ENCODE measurements at regions not wholly inside any gene's neighbourhood (a gene's known extent, or its start where the extent isn't known, plus 50 kb on each side); places are given as distances from the start of the nearest gene placed in this dataset.
A peak's percentile ranks its signal among the peaks of the same experiment; 100 is the strongest.

DNA sequence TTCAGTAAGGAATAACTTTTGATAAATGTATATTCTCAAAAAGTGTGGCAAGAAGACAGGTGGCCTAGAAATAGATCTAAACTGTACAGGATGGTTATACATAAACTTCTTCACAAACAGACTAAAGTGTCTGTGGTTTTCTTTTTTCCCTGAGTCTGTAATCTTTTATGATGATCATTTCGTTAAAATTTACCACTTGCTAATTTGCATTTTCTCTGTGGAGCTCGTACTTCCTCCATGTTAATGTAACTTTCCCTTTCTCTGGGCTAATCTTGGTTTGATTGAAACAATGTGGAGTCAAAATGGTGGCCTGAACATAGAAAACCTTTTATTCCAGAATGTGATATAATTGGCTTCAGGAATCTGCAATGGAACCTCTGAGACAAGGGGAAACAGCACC is 166.2 kb downstream of the FTCDNL1 start:
- no peak for DNase-seq
- WGBS (ENCODE audit: insufficient coverage), result no CpG with 5 or more reads among the region's 2 CpGs
- TF ChIP-seq, protein P1, sequence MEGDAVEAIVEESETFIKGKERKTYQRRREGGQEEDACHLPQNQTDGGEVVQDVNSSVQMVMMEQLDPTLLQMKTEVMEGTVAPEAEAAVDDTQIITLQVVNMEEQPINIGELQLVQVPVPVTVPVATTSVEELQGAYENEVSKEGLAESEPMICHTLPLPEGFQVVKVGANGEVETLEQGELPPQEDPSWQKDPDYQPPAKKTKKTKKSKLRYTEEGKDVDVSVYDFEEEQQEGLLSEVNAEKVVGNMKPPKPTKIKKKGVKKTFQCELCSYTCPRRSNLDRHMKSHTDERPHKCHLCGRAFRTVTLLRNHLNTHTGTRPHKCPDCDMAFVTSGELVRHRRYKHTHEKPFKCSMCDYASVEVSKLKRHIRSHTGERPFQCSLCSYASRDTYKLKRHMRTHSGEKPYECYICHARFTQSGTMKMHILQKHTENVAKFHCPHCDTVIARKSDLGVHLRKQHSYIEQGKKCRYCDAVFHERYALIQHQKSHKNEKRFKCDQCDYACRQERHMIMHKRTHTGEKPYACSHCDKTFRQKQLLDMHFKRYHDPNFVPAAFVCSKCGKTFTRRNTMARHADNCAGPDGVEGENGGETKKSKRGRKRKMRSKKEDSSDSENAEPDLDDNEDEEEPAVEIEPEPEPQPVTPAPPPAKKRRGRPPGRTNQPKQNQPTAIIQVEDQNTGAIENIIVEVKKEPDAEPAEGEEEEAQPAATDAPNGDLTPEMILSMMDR (IDR thresholded peaks at IDR 0.05), result no peak
- Mint-ChIP-seq H3K27ac (no peak overlapping the region), H3K4me3 (no peak overlapping the region), H3K4me1 (peaks cover 12% of the 10 kb centered on the region), H3K36me3 (no peaks in the 10 kb centered on the region), H3K27me3 (ENCODE audit: low read depth in 3 of 3) (peaks cover 0 to 2% (median 0%) of the 10 kb centered on the region in 3 donors), H3K9me3 (no peaks in the 10 kb centered on the region)
- H2AFZ ChIP-seq (ENCODE audit: insufficient read depth, low read depth, low read length, poor library complexity, severe bottlenecking), result peak overlapping the region; percentile 39
- intact Hi-C loops (cut with micrococcal nuclease), result no loop called here
- H3K4me1 ChIP-seq (ENCODE audit: control insufficient read depth in 1 of 2, insufficient read depth in 2 of 2, low read length in 2 of 2), result no peaks in the 10 kb centered on the region
- H4K20me1 ChIP-seq (ENCODE audit: insufficient read depth, low read length), result no peaks in the 10 kb centered on the region
- H3K79me2 ChIP-seq (ENCODE audit: insufficient read depth, low read length), result no peaks in the 10 kb centered on the region
- H3K36me3 ChIP-seq (replicated peaks in 1 of 2; ENCODE audit: control insufficient read depth in 1 of 2, insufficient read depth in 2 of 2, low read length in 2 of 2), result no peaks in the 10 kb centered on the region
- no peak overlapping the region for H3K27ac ChIP-seq (ENCODE audit: low read depth in 1 of 2, low read length in 2 of 2)
- no peak overlapping the region for H3K4me2 ChIP-seq (replicated peaks; ENCODE audit: extremely low read depth, low read length, poor library complexity, severe bottlenecking)
- H3K27me3 ChIP-seq (ENCODE audit: control insufficient read depth in 2 of 2, insufficient read depth in 2 of 2, low read length in 2 of 2), result no peaks in the 10 kb centered on the region
- no peaks in the 10 kb centered on the region for H3K9me3 ChIP-seq (replicated peaks in 1 of 2; ENCODE audit: control insufficient read depth in 1 of 2, insufficient read depth in 1 of 2, low read length in 2 of 2)
- H3K9ac ChIP-seq (ENCODE audit: insufficient read depth, low read length, poor library complexity, severe bottlenecking), result no peak overlapping the region
- H3K4me3 ChIP-seq (replicated peaks in 1 of 3; ENCODE audit: low read depth in 2 of 3, low read length in 3 of 3), result no peak overlapping the region

DNA sequence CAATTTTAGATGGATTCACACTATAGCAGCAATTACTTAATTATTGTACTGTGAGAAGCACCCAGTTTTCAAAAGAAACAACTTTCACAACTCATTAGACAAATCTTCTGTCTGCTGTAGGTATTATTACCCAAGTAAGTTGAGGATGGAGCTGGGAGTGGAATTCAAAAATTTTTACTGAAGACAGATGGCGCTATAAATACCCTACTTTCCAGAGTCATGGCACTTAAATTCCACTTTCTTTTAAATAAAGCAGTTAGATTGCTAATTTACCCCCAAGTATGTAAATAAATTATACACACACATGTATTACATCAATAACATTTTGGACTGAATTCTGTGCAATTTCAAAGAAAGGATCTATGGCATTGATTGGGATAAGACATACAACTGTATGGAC is 166.8 kb downstream of the FTCDNL1 start:
- H3K36me3 ChIP-seq (replicated peaks in 1 of 2; ENCODE audit: control insufficient read depth in 1 of 2, insufficient read depth in 2 of 2, low read length in 2 of 2), result no peaks in the 10 kb centered on the region
- no peak overlapping the region for H3K27ac ChIP-seq (ENCODE audit: low read depth in 1 of 2, low read length in 2 of 2)
- no peak for DNase-seq
- peaks cover 0 to 2% (median 1%) of the 10 kb centered on the region in 3 donors for H3K27me3 Mint-ChIP-seq (ENCODE audit: low read depth in 3 of 3)
- no peaks in the 10 kb centered on the region for H4K20me1 ChIP-seq (ENCODE audit: insufficient read depth, low read length)
- intact Hi-C loops (cut with micrococcal nuclease), result no loop called here
- H3K9me3 ChIP-seq (replicated peaks in 1 of 2; ENCODE audit: control insufficient read depth in 1 of 2, insufficient read depth in 1 of 2, low read length in 2 of 2), result no peaks in the 10 kb centered on the region
- no peak overlapping the region for H3K9ac ChIP-seq (ENCODE audit: insufficient read depth, low read length, poor library complexity, severe bottlenecking)
- TF ChIP-seq, protein P1 (IDR thresholded peaks at IDR 0.05), result no peak
- no peaks in the 10 kb centered on the region for H3K4me1 ChIP-seq (ENCODE audit: control insufficient read depth in 1 of 2, insufficient read depth in 2 of 2, low read length in 2 of 2)
- no peaks in the 10 kb centered on the region for H3K27me3 ChIP-seq (ENCODE audit: control insufficient read depth in 2 of 2, insufficient read depth in 2 of 2, low read length in 2 of 2)
- no peak overlapping the region for H3K4me3 ChIP-seq (replicated peaks in 1 of 3; ENCODE audit: low read depth in 2 of 3, low read length in 3 of 3)
- no CpG with 5 or more reads among the region's 1 CpG for WGBS (ENCODE audit: insufficient coverage)
- no peak overlapping the region for H3K4me3 Mint-ChIP-seq
- H3K4me2 ChIP-seq (replicated peaks; ENCODE audit: extremely low read depth, low read length, poor library complexity, severe bottlenecking), result no peak overlapping the region
- no peak overlapping the region for H2AFZ ChIP-seq (ENCODE audit: insufficient read depth, low read depth, low read length, poor library complexity, severe bottlenecking)
- H3K79me2 ChIP-seq (ENCODE audit: insufficient read depth, low read length), result no peaks in the 10 kb centered on the region
- peaks cover 0 to 1% (median 0%) of the 10 kb centered on the region in 7 donors for H3K9me3 Mint-ChIP-seq
- H3K4me1 Mint-ChIP-seq, result peaks cover 12% of the 10 kb centered on the region
- no peaks in the 10 kb centered on the region for H3K36me3 Mint-ChIP-seq
- H3K27ac Mint-ChIP-seq, result no peak overlapping the region

Measured in CD14-positive monocyte (primary cell).